ENCODE measurements at regions not wholly inside any gene's neighbourhood (a gene's known extent, or its start where the extent isn't known, plus 50 kb on each side); places are given as distances from the start of the nearest gene placed in this dataset.

DNA sequence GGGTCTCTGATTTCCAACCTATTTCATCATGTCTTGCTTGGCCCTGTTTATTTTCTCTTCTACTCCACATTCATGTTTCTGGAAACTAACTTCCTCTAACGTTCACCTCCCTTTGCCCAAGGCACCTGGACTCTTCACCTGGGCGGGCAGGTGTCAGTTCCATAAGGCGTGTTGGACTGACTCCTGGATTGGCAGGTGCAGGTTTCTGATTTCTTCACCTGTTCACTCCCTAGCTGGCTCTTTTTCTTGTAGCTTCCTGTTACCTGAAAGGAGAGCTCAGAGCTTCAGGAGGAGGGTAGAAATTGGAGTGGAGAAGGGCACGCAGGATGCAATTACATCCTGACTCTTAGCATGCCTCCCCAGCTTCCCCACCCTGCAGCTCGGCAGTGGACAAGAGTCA lies 350.8 kb upstream of the KLF3 start:
- CTCF ChIA-PET = interaction anchor here (1.2 to 2.5 kb wide), 3 partner anchors 133 to 359 kb away, joined by 3 to 9 read pairs (median 3); no protein-coding TSS in a partner anchor
- DNase-seq (no peak), ATAC-seq (no peak)
- peaks cover 3% of the 10 kb centered on the region for H3K27me3 Mint-ChIP-seq
- no peak overlapping the region for H3K27ac Mint-ChIP-seq
- no peak overlapping the region for H3K4me3 Mint-ChIP-seq
- TF ChIP-seq, protein P1, sequence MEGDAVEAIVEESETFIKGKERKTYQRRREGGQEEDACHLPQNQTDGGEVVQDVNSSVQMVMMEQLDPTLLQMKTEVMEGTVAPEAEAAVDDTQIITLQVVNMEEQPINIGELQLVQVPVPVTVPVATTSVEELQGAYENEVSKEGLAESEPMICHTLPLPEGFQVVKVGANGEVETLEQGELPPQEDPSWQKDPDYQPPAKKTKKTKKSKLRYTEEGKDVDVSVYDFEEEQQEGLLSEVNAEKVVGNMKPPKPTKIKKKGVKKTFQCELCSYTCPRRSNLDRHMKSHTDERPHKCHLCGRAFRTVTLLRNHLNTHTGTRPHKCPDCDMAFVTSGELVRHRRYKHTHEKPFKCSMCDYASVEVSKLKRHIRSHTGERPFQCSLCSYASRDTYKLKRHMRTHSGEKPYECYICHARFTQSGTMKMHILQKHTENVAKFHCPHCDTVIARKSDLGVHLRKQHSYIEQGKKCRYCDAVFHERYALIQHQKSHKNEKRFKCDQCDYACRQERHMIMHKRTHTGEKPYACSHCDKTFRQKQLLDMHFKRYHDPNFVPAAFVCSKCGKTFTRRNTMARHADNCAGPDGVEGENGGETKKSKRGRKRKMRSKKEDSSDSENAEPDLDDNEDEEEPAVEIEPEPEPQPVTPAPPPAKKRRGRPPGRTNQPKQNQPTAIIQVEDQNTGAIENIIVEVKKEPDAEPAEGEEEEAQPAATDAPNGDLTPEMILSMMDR (IDR thresholded peaks at IDR 0.05) = no peak
- H3K4me1 Mint-ChIP-seq (ENCODE audit: low read depth) = peaks cover 48% of the 10 kb centered on the region
- peaks cover 5% of the 10 kb centered on the region for H3K9me3 Mint-ChIP-seq
- no peaks in the 10 kb centered on the region for H3K36me3 Mint-ChIP-seq (ENCODE audit: low read depth)
- intact Hi-C loops (cut with micrococcal nuclease) = loop anchor here (5.0 to 10.0 kb wide), 3 partner anchors 136 to 422 kb away; no protein-coding TSS in a partner anchor
- POLR2A ChIA-PET = interaction anchor here (1.1 to 1.4 kb wide), 2 partner anchors 9 to 11 kb away, joined by 3 to 4 read pairs; no protein-coding TSS in a partner anchor

DNA sequence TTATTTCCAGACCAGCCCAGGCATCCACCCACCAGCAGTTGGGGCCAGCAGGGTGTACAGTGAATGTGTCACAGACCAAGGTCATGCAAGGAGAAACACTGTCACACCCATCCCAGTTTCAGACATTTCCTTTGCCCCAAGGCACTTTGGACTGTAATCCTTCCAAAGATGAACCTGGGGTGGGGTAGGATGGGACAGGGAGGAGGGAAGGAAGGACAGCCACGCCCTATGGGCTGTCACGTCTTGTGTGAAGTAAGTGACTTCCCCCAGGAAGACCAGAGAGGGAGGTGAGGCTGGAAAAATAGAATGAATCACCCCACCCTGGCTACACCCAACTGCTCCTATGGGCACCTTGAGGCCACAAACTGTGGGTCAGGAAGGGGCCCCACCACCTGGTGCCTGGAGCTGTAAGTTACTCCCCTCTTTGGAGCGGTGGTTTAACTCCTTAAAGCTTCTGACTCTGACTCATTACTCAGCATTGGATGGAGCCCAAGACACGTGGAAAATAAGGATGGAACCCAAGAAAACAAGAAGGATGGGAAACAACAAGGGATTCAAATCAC lies 349.9 kb upstream of the KLF3 start:
- ChIA-PET CTCF (interaction anchor here (1.4 to 2.5 kb wide), 3 partner anchors 15 to 361 kb away, joined by 3 to 9 read pairs (median 6); no protein-coding TSS in a partner anchor), POLR2A (interaction anchor here (1.1 to 1.4 kb wide), 2 partner anchors 8 to 10 kb away, joined by 3 to 4 read pairs; no protein-coding TSS in a partner anchor)
- intact Hi-C loops (cut with micrococcal nuclease) = loop anchor here (5.0 to 10.0 kb wide), 3 partner anchors 137 to 421 kb away; no protein-coding TSS in a partner anchor
- Mint-ChIP-seq H3K9me3 (peaks cover 5% of the 10 kb centered on the region), H3K27ac (no peak overlapping the region), H3K4me1 (ENCODE audit: low read depth) (peaks cover 47% of the 10 kb centered on the region), H3K4me3 (no peak overlapping the region), H3K27me3 (peaks cover 3% of the 10 kb centered on the region), H3K36me3 (ENCODE audit: low read depth) (no peaks in the 10 kb centered on the region)
- ATAC-seq (no peak), DNase-seq (no peak)
- TF ChIP-seq, protein P1 (IDR thresholded peaks at IDR 0.05) = no peak

DNA sequence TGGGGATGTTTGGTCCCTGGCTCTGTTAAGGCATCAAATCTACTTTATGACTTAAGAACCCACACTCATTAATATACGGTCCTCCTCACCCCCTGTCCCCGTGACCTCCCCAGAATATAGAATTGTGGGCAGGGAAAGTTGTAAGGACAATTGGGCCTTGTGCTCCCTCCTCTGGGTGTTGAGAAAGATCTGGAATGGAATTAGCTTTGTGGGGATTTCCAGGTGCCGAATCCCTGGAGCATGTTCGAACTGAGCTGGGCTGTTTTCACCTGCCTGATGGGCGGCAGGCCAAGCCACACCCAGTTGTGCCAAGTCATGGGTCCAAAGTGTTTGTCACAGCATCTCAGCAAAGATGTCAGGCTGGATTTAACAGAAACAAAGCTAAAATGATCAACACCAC lies 349.3 kb upstream of the KLF3 start:
- peaks cover 47% of the 10 kb centered on the region for H3K4me1 Mint-ChIP-seq (ENCODE audit: low read depth)
- no peak overlapping the region for H3K27ac Mint-ChIP-seq
- intact Hi-C loops (cut with micrococcal nuclease) = loop anchor here (5.0 to 10.0 kb wide), 4 partner anchors 137 to 420 kb away; no protein-coding TSS in a partner anchor
- peaks cover 3% of the 10 kb centered on the region for H3K27me3 Mint-ChIP-seq
- CTCF ChIA-PET = interaction anchor here (1.4 to 2.5 kb wide), 3 partner anchors 15 to 361 kb away, joined by 3 to 9 read pairs (median 6); no protein-coding TSS in a partner anchor
- no peak overlapping the region for H3K4me3 Mint-ChIP-seq
- ATAC-seq (no peak), DNase-seq (no peak)
- no peaks in the 10 kb centered on the region for H3K36me3 Mint-ChIP-seq (ENCODE audit: low read depth)
- POLR2A ChIA-PET = no interaction called here
- TF ChIP-seq, protein P1 (IDR thresholded peaks at IDR 0.05) = no peak
- peaks cover 5% of the 10 kb centered on the region for H3K9me3 Mint-ChIP-seq

DNA sequence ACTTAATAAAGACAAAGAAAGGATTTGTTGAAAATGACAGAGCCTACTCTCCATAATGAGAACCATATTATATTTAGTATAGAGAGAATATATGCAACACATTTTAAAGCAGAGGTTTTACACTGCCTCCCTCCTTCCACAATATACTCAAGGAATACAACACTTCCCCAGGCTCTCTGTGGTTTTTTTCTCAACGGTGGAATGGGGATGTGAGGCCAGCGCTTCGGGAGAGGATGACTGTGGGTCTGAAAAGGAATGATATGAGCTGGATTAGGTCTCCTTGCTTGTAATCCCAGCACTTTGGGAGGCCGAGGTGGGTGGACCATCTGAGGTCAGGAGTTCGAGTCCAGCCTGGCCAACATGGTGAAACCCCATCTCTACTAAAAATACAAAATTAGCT lies 348.7 kb upstream of the KLF3 start:
- TF ChIP-seq, protein P1 (IDR thresholded peaks at IDR 0.05) = no peak
- Mint-ChIP-seq H3K27me3 (peaks cover 3% of the 10 kb centered on the region), H3K9me3 (peaks cover 5% of the 10 kb centered on the region), H3K36me3 (ENCODE audit: low read depth) (no peaks in the 10 kb centered on the region), H3K27ac (no peak overlapping the region), H3K4me3 (no peak overlapping the region), H3K4me1 (ENCODE audit: low read depth) (peaks cover 47% of the 10 kb centered on the region)
- CTCF ChIA-PET = interaction anchor here (1.4 to 2.5 kb wide), 3 partner anchors 16 to 360 kb away, joined by 3 to 9 read pairs (median 6); no protein-coding TSS in a partner anchor
- ATAC-seq (no peak), DNase-seq (no peak)
- POLR2A ChIA-PET = no interaction called here
- intact Hi-C loops (cut with micrococcal nuclease) = loop anchor here (5.0 to 10.0 kb wide), 3 partner anchors 250 to 420 kb away; no protein-coding TSS in a partner anchor

DNA sequence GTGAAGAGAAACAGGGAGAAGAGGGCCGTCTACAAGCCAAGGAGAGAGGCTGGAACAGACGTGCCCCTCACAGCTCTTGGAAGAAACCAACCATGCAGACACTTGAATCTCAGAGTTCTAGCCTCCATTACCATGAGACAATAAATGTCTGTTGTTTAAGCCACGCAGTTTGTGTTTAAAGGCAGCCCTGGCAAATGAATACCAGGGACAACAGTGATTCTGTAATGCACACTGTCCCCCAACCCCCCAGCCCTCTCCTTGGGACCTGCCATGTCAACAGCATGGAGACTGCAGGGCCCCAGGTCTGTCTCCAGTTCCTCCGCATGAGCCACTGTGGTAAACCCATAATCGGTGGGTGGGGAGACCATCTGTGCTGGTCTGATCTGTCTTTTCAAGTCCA lies 348.0 kb upstream of the KLF3 start:
- intact Hi-C loops (cut with micrococcal nuclease) = loop anchor here (5.0 to 10.0 kb wide), 3 partner anchors 251 to 419 kb away; no protein-coding TSS in a partner anchor
- ATAC-seq (no peak), DNase-seq (no peak)
- TF ChIP-seq, protein P1 (IDR thresholded peaks at IDR 0.05) = no peak
- Mint-ChIP-seq H3K27ac (no peak overlapping the region), H3K27me3 (peaks cover 3% of the 10 kb centered on the region), H3K4me1 (ENCODE audit: low read depth) (peaks cover 44% of the 10 kb centered on the region), H3K9me3 (peaks cover 5% of the 10 kb centered on the region), H3K4me3 (no peak overlapping the region), H3K36me3 (ENCODE audit: low read depth) (no peaks in the 10 kb centered on the region)
- POLR2A ChIA-PET = no interaction called here
- CTCF ChIA-PET = interaction anchor here (1.1 kb wide), 1 partner anchor 136 kb away, joined by 4 read pairs; no protein-coding TSS in a partner anchor

Data from activated CD8-positive, alpha-beta T cell treated with anti-CD3 and anti-CD28 coated beads for 36 hours (primary cell).